ENCODE measurements at regions not wholly inside any gene's neighbourhood (a gene's known extent, or its start where the extent isn't known, plus 50 kb on each side); places are given as distances from the start of the nearest gene placed in this dataset.

DNA sequence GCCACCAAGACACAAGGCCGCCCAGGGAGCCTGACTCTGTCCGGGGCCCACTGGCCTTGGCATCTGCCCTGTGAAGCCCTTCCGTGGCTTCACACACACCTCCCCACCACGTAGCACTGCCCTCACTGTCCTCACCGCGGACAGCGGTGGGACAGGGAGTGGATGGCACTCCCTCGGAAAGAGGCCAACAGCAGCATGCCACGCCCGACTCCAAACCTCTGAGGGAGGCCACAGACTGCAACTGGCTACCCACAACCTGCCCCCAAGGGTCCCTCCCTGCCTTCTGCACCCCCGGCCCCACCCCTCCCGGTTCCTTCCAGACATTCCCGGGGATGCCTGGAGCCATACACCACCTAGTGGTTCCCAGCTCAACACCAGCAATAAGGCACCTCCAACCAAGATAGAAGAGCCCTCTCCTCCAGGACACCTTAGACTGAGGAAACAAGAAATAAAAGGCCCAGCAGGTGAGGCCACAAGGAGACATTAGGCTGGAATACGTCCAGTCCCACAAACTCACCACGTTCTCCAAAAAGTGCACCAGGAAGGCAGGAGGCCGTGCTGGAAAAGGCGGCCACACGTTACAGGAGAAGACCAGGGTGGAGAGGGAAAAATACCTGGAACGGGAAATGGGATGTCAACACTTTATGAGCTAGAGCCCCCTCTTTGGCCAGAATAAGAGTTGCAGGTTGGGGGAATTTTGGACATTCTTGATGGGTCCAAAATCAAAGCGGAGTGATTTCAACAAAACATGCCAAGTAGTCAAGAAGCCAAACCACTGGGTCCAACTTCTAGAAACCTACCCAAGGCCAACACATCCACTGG lies 310.0 kb downstream of the SOX9 start:
- no peak for DNase-seq

DNA sequence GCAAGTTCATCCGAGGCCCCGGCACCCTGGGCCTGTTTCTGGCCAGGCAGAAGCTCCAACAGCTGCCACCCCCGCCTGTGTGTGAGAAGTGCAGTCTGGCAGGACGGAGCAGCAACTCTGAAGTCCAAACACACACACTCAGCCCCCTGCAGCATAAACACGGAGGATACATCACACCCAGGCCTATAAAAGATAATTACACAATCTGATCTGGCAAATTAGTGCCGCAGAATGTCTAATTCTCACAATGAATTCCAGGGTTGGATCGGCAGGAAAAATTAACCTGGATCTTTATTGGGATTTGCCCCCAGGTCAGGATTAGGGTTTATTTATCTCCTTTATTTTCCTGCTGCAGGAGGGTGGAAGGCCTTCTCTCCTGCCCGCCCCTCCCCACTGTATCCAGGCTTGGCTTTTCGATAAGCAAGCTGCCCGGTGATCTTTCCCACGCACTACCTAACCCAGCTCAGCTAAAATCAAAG lies 311.4 kb downstream of the SOX9 start:
- DNase-seq, result no peak

DNA sequence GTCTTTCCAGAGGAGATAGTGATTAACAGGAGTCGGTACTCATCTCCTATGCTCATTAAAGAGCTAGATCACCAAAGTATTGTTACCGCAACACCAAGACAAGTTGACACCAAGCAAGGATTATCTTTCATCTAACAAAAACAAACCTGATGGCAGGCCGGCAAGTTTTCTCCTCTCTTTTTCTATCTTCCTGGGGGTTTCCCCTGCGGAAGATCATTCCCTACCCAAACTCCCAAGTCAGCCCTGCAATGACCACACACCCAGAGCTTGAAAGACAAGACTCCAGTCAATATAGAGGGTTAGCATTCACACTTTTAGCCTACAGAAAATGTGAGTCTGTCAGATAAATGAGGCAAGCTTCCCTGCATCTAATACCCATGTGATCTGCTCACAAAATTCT lies 312.1 kb downstream of the SOX9 start:
- DNase-seq, result no peak

DNA sequence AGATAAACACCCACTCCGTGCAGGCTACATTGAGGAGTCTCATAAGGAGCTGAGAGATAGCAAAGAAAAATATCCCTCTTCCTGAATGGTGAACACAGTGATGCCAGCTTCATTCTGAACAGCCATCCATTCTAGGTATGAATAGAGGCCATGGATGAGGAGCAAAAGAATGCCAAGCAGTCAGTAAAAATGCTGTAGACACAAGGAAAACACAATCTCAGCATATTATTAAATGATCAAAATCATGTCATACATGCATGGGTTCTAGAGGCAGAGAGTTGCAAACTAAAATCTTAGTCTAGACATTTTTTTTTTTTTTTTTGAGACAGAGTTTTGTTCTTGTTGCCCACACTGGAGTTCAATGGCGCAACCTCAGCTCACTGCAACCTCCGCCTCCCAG lies 313.0 kb downstream of the SOX9 start:
- no peak for DNase-seq

DNA sequence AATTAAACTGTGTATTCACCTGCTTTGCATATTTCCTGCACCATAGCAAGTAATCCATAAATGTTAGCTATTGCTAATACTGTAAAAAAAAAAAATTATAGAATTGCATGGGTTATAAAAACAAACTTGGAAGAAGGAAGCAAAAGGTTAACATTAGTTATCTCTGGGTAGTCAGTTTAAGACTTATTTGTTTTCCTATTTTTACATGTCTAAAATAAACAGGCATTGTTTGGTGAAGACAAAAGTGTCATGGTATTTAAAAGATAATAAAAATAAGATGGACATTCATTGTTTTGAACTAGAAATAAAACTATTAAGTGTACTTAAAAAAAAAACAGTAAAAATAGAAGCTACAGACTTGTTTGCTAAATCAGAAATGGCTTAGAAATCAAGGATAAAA lies 313.8 kb downstream of the SOX9 start:
- no peak for DNase-seq

DNA sequence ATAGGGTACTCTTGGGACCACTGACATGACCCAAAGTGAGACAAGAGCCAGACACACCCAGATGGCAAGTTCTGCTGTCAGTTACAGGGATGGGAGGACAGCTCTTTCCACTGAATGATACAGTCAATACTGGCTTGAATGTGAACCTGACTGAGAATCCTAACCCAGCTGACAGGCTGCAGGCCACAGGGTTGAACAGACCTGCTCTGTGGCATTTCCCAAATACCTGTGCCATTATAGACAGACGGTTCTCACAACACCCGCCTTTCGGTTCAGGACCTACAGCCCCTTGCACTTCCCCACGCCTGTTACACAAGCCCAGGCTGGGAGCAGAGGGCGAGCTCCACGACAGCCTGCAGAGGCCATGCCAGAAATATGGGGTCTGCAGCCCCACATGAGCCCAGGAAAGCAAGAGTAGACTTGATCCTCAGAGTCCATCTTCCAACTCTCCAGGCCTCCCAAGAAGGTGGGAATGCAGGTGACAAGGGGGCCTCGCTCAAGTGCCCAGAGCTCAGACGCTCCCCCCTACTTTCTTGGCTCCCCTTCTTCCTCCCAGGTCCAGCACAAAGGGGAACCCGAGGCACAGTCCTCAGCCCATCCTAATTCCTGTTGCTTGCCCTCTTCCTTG lies 314.3 kb downstream of the SOX9 start:
- DNase-seq, result no peak

DNA sequence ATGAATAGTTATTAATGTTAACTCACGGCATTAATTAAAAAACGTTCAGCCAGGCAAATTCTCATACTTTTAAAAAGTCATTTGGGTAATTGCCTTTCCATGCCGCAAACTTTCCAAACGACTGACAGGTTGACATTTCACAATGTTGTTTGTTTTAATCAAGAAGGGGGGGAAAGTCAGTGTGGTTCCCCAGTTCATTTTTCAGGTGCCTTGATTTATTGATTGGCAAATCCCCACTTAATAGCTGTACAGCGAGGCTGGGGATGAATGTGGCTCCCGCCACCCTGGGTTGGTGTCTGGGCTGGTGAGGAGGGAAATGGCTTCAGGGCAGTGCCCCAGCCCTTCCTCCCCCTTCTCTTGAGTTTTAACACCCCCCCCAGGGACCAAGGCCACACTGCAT lies 318.0 kb downstream of the SOX9 start:
- no peak for DNase-seq

DNA sequence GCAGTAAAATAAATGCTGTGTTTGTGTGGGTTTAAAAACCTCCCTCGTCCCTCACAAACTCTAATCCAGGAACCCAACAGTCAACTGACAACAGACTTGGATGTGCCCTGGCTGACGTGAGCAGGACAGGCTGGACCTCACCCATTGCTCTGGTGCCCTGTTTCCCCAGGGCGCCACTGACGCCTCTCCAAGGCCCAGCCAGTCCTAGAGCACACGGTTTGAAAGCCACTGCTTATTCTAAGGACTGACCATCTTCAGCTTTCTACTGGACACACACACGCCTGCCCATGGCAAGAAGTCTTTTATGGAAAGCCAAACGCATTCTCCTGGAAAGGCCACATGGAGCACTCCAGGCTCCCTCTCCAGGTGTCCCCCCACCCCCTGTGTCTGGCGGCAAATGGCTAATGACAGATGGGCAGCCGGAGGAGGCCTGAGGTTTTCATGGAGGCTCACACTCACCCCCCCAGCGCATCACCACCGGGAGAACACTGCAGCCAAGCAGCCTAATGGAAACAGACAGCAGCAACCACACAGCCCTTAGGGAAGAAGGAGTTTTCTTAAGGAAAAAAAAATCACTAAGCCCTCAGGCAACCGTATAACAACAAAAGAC lies 319.2 kb downstream of the SOX9 start:
- DNase-seq, result no peak

DNA sequence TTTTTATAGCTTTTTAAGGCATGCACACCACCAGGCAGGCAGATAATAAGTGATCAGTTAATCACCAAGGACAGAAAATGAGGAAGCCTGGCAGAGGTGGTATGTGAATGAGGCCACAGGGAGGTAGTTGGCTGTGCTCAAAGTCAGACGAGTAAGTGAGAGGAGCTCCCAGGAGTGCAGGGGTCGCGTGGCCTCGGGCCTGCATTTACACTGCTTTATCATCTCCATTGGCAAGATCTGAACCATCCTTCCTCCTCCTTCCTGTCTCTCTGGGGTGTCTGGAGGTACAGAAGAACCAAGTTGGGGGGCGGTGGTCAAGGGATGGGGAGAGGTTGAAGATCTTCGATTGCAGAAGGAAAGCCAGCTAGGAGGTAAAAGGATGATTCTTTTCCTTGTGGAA lies 320.1 kb downstream of the SOX9 start:
- DNase-seq, result no peak

DNA sequence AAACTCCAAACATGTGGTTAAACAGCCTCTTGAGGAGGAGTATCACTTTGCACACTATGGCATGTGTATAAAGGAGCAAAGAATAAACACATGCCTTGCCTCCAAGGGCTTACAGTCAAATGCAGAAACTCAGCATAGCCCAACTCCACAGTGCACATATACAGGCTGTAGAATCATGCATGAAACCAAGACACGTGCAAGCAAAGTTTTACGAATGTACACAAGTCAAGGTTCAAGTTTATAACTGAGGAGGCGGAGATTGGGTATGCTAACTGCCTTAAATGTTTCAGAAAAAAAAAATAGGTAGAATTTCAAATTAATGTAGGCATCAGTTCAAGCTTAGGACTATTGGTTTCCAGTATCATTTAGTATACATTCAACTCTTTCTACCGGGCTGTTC lies 321.1 kb downstream of the SOX9 start:
- DNase-seq, result no peak

DNA sequence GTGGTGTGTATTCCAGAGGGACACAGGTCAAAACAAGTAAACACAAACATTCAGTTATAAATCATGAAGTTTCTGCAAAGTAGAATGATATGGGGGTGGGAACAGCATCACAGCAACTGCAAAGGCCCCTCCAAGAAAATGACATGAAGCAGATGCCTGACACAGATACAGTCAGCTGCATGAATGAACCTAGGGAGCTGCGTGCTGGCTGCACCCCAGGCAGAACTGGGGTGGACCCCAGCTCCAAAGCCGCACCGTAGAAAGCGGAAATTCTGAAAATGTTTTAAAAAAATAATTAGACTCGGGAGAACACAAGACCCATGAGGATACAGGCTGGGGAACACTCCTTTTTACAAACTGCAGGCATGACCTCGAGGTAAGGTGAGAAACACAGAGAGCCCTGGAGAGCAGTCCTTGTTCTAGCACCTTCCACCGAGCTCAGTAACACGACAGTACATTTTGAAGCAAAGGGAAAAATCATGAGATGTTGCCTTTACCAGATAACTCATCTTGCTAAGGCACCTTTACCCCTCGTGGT lies 323.8 kb downstream of the SOX9 start:
- no peak for DNase-seq

DNA sequence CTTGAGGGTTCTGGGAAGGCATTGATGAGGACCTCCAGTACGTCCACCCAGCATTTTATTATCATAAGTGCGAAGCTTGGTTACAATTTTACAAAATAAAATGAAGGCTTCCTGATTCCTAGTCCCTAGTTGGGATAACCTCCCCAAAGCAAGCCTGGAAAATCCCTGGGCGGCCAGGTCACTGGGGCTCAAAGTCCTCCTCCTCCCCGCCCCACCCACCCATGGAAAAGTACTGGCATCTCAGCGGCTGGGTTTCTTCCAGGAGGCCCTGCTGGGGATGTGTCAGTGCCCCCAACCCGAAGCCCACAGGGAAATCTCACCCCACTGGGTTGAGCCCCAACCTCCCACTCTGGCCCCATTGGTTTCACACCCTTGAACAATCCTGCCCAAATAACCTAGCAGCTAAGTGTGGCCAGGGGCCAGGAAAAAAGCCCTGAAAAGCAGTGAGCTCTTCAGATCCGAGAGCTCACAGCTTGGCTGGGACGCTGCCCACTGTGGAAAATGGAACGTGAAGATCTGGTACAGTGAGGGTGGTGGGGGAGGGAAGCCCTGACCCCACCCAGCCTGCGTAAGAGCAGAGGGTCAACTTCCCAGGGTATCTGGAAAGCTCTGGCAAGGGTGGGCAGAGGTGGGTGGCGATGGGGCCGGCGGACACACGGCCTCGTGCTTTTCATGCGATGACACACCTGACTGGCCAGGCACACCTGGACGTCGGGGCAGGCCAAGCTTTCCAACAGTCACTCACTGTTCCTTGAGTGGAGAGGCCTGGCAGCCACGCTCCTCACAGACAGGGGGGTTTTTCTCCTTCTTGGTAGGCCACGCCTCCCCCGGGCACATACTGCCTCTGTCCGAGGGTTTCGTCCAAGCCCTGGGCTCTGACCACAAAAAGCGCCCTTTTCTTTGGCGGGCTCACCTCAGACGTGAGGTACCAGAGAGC lies 324.5 kb downstream of the SOX9 start:
- no peak for DNase-seq

DNA sequence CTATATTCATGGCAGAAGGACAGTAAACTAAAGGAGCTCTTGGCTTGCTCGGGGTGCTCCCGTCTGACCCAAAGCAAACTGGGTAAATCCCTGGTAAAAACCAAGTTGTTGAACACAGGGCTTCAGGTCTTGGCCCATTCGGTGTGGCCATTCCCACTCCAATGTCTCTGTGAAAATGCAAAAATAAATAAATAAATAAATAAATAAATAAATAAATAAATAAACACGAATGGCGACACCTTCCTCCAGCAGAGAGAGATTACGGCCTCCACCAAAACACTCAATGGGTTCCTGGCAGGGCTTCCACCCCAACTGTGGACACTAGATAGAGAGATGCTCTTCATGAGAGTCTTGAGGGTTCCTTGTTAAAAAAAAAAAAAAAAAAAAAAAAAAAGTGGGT lies 325.3 kb downstream of the SOX9 start:
- no peak for DNase-seq

DNA sequence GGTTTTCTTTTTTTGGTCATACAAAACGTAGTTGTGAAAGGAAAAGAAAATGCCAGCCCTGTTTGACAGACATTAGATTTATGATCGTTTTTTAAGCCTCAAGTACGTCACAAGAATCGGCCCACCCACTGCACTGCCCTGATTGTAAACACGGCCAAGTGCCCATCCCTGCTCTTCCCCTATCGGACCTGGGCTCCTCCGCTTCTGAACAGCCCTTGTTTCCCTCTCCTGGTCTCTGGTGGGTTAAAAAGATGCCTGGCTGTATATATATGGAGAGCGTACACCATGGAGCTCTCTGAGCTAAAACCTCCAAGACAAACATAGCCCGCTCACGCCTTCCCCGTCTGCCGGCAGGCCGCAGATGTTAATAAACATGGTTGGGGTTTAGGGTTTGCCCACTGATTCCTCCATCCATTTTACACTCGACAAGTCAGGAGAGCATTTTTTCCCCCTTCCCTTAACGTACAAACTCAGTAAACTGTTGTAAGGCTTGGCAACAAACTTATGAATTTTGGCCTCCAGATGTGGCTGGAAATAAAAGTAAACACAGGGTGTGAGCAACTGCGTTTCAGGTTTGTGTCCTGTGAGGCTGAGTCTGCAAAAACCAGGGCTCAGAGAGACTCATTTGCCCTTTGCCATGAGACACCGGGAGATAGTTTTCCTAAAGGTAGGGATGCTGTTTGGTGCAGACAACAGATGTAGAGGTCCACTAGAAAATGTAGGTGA lies 325.9 kb downstream of the SOX9 start:
- DNase-seq, result no peak

DNA sequence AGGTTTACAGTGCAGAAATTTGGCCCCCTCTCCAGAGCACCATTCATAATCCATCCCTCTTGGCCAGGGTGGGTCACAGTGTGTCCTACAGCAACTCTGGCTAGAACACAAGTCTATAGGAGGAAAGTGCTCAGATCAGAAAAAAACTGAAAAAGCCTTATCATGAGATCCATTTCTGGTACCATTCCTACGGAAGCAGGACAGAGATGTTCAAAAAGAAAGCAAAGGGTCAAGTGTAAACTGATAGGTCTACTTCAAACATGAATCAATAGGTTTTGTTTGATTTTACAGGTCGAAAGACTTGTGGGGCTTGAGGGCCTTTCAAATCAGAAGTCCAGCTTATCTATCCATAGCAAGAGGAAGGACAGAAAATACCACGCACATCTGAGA lies 326.4 kb downstream of the SOX9 start:
- DNase-seq, result no peak

DNA sequence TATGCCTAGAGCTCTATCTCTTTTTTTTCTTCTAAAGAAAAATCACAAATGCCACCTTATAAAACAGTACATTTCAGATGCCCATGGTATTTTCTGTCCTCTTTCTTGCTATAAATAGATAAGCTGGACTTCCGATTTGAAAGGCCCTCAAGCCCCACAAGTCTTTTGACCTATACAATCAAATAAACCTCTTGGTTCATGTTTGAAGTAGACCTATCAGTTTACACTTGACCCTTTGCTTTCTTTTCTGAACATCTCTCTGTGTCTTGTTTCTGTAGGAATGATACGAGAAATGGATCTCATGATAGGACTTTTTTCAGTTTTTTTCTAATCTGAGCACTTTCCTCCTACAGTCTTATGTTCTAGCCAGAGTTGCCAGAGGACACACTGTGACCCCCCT lies 327.2 kb downstream of the SOX9 start:
- DNase-seq, result no peak

DNA sequence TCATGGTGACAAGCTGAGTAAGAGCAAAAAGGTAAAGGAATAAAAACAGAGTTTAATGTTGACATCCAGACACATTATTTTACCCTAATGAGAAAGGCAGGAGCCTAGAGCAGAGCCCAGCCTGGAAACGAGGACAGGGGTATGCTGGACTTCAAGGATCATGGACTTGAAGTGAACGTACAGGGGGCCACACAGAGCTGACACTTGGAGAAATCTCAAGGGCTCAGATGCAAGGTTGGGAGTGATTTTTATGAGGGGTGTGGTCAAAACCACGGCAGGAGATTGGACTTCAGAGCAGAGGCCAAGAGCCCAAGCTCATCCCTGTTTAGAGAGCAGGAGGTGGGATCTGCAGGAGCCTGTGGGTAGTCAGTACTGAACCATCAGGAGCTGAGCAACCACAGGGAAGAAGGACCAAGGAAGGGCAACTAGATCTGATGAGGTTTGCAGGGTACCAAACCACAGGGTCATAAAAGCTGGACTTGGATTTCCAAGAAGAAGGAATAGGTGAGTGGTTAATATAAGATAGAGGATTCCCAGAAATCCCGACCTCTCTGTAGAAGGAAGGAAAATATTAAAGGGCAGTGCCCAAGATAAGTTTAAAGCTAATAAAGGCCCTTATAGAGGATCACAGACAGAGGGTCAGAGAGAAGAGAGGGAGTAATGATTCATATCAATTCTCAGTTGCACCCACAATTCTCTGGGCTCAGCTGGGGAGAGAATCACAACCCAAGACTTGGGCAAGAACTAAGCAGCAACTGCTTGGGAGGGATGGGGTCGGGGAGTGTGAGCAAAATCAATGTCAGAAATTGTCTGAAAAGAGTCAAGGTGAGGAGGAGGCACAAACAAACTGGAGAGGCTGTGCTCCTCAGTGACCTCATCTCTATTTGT lies 331.7 kb downstream of the SOX9 start:
- DNase-seq, result no peak

DNA sequence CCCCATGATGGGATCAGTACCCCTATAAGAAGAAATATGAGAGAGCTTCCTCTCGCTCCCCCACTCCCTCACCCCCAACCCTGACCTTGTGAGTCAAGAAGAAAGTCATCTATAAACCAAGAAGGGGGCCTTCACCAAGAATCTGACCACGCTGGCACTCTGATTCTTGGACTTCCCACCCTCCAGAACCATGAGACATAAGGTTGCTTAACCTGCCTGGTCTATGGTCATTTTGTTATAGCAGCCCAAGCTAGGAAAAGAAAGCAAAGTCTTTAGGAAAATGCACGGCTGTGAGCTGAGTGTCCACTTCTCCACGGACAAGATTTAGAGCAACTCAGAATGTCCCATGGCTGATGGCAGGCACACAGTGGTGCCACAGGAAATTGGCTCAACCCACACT lies 333.5 kb downstream of the SOX9 start:
- no peak for DNase-seq

DNA sequence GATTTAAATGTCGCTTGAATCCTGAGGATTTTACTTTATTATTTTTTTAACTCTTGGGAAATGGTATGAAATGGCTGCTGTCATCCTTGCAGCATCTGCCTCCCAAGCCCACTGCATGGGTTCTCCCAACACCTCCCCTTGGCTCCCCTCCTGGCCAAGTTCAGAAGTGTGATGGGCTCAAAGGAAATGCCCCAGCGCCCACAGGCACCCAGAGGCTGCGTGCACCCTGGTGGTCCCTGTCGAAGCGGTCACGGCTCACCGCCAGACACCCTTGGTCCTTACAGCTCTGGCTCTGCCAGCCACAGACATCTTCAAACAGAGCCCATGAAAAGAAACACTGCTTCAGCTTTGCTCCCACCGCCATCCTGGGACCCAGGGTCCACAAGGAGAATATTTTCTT lies 334.7 kb downstream of the SOX9 start:
- DNase-seq, result no peak

DNA sequence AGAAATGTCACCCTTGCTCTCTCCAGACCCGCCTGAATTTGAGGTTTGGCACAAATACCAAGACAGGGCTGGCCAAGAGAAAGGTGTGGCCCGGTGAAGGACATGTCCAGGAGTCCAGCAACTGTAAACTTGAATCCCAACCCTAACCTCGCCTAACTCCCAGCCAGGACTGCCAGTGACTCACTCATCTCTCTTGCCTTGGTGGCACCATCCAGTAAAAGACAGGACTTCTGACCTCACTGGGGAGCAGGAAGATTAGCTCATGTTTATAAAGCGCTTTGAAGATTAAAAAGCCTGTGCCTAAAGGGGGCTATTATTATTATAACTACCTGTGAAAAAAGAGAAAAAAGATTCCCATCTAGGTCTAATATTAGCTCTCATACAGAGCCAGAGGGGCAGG lies 335.3 kb downstream of the SOX9 start:
- DNase-seq, result no peak

DNA sequence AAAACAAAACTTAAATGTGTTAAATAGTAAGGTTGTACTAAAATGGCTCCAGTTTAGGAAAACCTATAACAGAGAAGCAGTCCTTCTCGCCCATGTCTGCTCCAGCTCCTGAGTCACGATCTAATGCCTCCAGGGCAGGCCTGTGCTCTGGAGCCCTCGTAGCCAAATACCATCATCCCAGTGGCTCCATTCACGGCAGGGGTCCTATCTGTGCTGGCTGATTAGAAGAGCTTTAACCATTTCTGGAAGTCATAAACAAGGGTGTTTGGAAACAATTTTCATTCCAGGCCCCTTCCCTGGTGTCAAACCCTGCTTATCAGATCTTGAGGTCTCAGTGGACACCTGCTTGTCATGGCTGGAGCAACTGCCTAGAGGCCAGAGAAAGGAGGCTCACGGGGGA lies 336.9 kb downstream of the SOX9 start:
- no peak for DNase-seq

Measured in SW 1271 (cell line).